ENCODE measurements at regions not wholly inside any gene's neighbourhood (a gene's known extent, or its start where the extent isn't known, plus 50 kb on each side); places are given as distances from the start of the nearest gene placed in this dataset.

DNA sequence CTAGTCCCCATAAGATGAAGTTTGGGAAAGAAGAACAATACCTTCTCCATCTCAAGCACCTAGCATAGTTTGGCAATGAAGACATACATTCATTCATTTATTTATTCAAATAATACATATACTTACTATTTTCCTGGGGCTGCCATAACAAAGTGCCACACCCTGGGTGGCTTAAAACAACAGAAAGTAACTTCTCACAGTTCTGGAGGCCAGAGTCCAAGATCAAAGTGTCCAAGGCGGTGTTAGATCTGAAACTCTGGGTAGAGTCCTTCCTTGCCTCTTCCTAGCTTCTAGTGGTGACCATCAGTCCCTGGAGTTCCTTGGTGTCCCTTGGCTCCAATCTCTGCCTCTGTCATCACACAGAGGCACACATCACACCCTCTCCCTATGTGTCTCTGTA, 112.1 kb upstream of the IGSF21 start:
- H2AFZ ChIP-seq (ENCODE audit: low read length), result no peak overlapping the region
- no peak overlapping the region for H4K5ac ChIP-seq (ENCODE audit: insufficient read length, low read depth, low read length)
- H2BK12ac ChIP-seq (ENCODE audit: low read depth, low read length), result no peak overlapping the region
- ChIA-PET CTCF (ENCODE audit: partially characterized antibody) (interaction anchor here (1.0 kb wide), 2 partner anchors 10 to 91 kb away, joined by 3 read pairs; no protein-coding TSS in a partner anchor), POLR2A (ENCODE audit: partially characterized antibody) (no interaction called here)
- H4K20me1 ChIP-seq (replicated peaks in 1 of 2; ENCODE audit: control insufficient read depth in 1 of 2, insufficient read depth in 2 of 2, low read length in 2 of 2), result no peaks in the 10 kb centered on the region
- no peak overlapping the region for H3K14ac ChIP-seq (ENCODE audit: insufficient read length)
- peaks cover 0 to 3% (median 1%) of the 10 kb centered on the region in 4 experiments; a peak in 2 of 7 replicates for H3K27me3 ChIP-seq (replicated peaks in 1 of 4; ENCODE audit: control insufficient read depth in 3 of 4, extremely low read depth in 1 of 4, insufficient read depth in 3 of 4, low read length in 3 of 4)
- DNase-seq (ENCODE audit: low read depth in 1 of 2, low spot score in 2 of 2), result no peak
- H2BK5ac ChIP-seq (ENCODE audit: low read depth, low read length), result no peak overlapping the region
- H3K9me3 ChIP-seq (ENCODE audit: insufficient read depth in 2 of 2, low read depth in 1 of 2, low read length in 1 of 2), result no peaks in the 10 kb centered on the region
- H3K36me3 ChIP-seq (ENCODE audit: control insufficient read depth in 2 of 4, insufficient read depth in 4 of 4, low read length in 3 of 4), result no peaks in the 10 kb centered on the region
- no peaks in the 10 kb centered on the region for H3K79me2 ChIP-seq (ENCODE audit: control insufficient read depth in 1 of 2, insufficient read depth in 2 of 2, low read length in 2 of 2)
- no peaks in the 10 kb centered on the region for H3K4me1 ChIP-seq (replicated peaks in 1 of 4; ENCODE audit: control insufficient read depth in 3 of 4, insufficient read depth in 4 of 4, low read length in 3 of 4)
- no peak overlapping the region for H4K8ac ChIP-seq (ENCODE audit: extremely low read depth, insufficient read depth, low read length)
- H2BK120ac ChIP-seq (replicated peaks; ENCODE audit: low read depth, low read length), result no peak overlapping the region
- H3K9ac ChIP-seq (replicated peaks in 1 of 4; ENCODE audit: extremely low read depth in 1 of 4, low read depth in 3 of 4, low read length in 3 of 4), result no peak overlapping the region
- no peak overlapping the region for H3K27ac ChIP-seq (ENCODE audit: low read depth, low read length)
- no peak overlapping the region for H2AK5ac ChIP-seq (ENCODE audit: low read depth, low read length)
- no peak for FAIRE-seq
- H3K4me2 ChIP-seq (ENCODE audit: insufficient read depth in 1 of 2, low read depth in 2 of 2, low read length in 2 of 2), result no peak overlapping the region
- H3K18ac ChIP-seq (ENCODE audit: extremely low read depth, low read length), result no peak overlapping the region
- no peak overlapping the region for H3K23ac ChIP-seq (ENCODE audit: insufficient read length)
- H3K23me2 ChIP-seq (ENCODE audit: low read depth, low read length), result no peaks in the 10 kb centered on the region
- H2BK15ac ChIP-seq (ENCODE audit: low read length), result no peak overlapping the region
- no peak overlapping the region for H2BK20ac ChIP-seq (ENCODE audit: low read length)
- H3K4me3 ChIP-seq (ENCODE audit: extremely low read depth in 1 of 4, insufficient read depth in 2 of 4, low read depth in 3 of 4, low read length in 4 of 4), result no peak overlapping the region
- no peak overlapping the region for H4K91ac ChIP-seq (replicated peaks; ENCODE audit: insufficient read length, low read length)
- WGBS, 2 experiments (ENCODE audit: extremely low coverage in 1 of 2, insufficient coverage in 1 of 2, insufficient read length in 1 of 2, insufficient replicate concordance in 2 of 2, low coverage in 1 of 2, low lambda C conversion rate in 2 of 2, missing lambda C conversion rate in 1 of 2), result 94% methylated on average over 1 of the region's 1 CpG; no CpG with 5 or more reads in 1 of the 2 experiments
- no peak overlapping the region for H3K4ac ChIP-seq (replicated peaks; ENCODE audit: insufficient read length, low read depth, low read length)
- H3K56ac ChIP-seq (replicated peaks; ENCODE audit: insufficient read length, low read depth, low read length), result no peak overlapping the region
- H3K79me1 ChIP-seq (ENCODE audit: low read depth, low read length), result no peaks in the 10 kb centered on the region
- no peak for TF ChIP-seq ZNF274 (IDR thresholded peaks at IDR 0.05; ENCODE audit: borderline replicate concordance, extremely low read depth, low read length)
- no peak for TF ChIP-seq ATF3 (IDR thresholded peaks at IDR 0.05; ENCODE audit: insufficient read depth, low read depth, low read length)
- TF ChIP-seq CBX5 (IDR thresholded peaks at IDR 0.05; ENCODE audit: low read depth, low read length), result no peak
- TF ChIP-seq RBBP5 (IDR thresholded peaks at IDR 0.05; ENCODE audit: borderline replicate concordance, low read depth, low read length), result no peak
- TF ChIP-seq ATF2 (IDR thresholded peaks at IDR 0.05; ENCODE audit: low read length), result no peak
- TF ChIP-seq MAFK (IDR thresholded peaks at IDR 0.05; ENCODE audit: low read depth, low read length), result no peak
- TF ChIP-seq KDM4A (IDR thresholded peaks at IDR 0.05; ENCODE audit: low read depth, low read length, severe bottlenecking), result no peak
- no peak for TF ChIP-seq KDM1A (IDR thresholded peaks at IDR 0.05; ENCODE audit: borderline replicate concordance, low read length)
